ENCODE measurements at regions not wholly inside any gene's neighbourhood (a gene's known extent, or its start where the extent isn't known, plus 50 kb on each side); places are given as distances from the start of the nearest gene placed in this dataset.
"Not testable (repeated sequence)": the region's sequence is repeated elsewhere in the genome, so short reads cannot be mapped to it uniquely, and the experiment has no call there.

DNA sequence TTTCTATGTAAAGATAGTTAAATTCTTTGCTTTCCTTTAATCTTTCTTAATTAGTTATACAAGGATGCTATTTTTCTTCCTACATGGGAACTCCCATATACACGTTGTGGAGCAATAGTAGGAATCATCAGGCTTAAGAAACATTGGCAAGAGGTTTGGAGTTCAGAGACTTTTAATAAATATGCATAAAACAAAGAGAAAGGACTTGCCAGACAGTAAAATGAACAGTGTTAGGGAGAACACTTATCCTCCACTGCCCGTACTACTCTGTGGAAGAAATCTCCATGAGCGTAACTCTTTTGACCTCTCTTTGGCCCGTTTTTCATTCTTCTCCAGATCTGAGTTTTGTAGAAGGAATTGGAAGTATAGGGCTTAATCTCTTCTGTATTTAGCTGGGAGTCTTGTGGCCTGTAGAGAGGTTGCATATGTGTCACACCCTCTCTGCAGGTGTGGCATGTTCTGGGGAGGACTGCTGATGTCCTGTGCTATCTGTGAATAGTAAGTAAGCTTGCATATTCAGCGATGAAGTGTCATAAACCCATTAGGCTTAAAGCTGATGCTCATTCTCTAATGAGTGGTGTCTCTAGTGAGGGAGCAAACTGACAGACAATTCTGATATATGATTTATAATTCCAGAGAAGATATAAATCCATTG lies 455.4 kb upstream of the FAR2 start:
- DNase-seq, result no peak

DNA sequence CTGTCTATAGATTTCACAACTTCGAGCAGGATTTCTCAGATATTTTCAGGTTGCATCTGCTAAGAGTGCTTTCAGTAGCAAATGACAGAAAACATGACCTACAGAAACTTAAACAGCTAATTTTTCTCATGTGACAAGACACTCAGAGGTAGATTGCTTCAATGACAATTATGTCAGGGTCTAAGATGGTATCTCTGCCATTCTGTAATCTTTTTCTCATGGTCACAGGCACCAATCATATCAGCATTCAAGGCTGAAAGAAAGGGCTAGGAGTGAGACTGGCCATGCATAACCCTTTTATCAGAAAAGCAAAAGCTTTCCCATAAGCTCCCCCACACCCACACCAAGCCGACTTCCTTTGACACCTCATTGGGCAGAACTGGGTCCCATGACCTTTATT lies 450.5 kb upstream of the FAR2 start:
- no peak for DNase-seq

DNA sequence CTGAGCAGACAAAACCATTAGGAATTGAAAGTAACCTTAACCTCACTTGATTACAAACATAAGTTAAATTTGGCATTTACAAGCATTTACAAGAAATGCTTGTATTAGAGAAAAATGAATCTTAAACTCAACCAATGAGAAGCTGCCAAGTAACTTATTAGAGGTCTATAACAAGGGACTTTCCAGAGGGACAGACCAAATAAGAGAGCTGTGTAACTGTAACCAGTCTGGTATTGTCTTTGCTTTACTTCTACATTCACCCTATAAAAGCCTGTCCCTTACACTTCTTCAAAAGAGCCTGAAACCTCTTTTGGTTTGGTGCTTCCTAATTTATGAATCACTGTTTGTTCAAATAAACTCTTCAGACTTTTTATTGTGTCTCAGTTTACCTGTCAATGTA lies 450.0 kb upstream of the FAR2 start:
- DNase-seq, result no peak

DNA sequence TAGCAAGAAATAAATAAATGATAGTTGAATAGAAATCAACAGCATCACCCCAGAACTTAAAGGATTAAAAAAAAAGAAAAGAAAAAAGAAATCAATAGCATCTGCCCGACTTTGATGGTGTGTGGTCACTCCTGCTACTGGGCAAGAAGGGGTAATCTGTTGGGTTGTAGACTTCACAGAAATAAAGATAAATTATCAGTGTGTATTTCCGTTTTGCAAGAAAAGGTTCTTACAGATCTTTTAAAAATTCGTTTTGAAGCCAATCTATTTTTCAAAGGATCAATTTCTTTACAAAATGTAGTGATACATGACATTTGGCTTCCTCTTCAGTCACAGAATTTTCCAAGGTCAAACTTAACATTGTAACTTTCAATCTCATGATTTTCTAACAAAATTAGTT lies 448.9 kb upstream of the FAR2 start:
- no peak for DNase-seq

DNA sequence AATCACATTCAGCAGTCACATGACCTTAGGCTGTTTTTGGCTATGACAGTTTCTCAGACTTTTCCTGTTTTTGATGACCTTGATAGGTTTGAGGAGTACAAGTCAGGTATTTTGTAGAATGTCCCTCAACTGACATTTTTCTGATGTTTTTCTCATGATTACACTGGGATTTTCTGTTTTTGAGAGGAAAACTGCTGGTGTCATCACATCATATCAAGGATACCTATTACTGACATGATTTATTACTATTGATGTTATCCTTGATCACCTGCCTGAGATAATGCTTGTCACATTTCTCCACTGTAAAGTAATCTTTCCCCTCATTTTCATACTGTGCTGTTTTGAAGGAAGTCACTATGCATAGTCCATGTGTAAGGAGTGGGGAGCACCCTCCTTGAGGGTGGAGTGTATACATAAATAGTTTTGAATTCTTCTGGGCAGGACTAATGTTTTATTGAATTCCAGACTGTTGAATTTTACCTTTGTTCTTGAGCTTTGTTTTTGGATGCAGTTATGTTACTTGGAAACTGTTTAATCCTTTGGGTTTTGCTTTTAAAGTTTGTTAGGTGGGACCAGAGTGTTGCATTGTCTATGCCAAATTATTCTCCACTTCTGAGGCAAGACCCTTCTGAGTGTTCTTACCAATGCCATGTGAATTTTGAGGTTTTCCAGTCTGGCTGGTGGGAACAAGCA lies 444.5 kb upstream of the FAR2 start:
- no peak for DNase-seq

DNA sequence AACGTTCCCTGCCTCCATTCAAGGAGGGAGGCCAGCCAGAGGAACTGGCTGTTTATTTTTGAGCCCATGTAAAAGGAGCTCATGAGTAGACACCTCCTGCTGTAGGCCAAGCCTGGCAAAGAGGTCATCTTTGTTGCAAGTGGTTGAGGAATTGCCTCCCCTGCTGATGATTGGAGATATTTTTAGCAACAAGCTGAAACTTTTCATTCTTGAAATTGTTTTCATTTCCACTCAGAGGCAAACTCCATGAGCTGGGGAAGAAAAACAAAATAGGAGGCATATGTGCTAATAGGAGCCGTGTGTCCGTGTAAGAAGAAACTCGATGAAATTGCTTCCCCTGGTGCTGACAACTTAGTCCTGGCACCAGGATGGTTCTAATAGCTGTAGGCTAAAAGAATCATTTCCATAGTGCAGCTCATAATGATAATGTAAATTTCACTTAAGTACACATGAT lies 440.1 kb upstream of the FAR2 start:
- no peak for DNase-seq

DNA sequence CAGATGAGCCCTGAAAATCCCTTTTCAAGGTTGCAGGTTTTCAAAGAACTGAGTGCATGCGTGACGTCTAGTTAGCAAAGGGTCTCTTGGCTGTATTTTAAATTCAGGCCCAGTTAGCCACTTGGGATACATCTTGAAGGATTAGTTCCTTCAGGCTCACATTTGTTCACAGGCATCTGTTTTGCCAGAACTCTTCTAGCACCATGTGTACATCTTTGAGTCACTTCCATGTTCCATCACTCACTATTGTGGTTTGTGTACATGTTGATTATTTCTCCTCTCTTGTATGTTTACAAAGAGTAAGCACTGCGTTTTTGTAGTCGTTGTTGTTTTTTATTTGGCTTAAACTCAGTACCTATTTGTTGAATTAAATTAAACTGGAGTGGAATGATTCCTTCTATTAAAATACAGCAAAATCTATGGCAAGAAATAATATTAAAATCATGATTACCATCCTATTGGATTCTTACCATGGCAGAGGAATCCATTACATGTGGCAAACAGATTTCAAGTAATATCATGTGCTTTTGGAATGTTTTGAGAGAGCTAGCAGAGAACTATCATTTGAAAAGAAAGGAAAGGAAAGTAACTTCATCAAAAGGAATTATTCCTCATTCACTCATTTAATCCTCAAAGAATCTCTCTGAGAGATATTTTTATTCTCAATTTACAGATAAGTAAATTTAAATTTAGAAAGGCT lies 438.9 kb upstream of the FAR2 start:
- no peak for DNase-seq

DNA sequence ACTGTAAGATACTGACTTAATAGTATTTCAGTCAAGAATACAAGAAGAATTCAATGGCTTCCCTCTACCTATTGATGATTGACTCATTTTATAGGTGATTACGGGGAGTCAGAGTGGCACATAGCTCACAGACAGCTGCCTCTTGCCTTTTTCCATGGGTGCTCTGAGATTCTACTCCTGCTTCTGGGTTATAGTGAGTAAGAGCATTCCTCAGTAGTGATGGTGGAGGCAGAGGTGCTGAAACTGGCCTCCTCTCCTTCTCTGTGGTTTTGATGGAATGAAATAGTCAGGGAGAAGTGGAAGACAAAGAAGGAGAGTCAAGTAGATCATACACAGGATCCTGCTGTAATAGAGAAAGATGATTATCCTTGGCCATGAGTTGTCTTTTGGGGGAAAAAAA lies 438.2 kb upstream of the FAR2 start:
- no peak for DNase-seq

DNA sequence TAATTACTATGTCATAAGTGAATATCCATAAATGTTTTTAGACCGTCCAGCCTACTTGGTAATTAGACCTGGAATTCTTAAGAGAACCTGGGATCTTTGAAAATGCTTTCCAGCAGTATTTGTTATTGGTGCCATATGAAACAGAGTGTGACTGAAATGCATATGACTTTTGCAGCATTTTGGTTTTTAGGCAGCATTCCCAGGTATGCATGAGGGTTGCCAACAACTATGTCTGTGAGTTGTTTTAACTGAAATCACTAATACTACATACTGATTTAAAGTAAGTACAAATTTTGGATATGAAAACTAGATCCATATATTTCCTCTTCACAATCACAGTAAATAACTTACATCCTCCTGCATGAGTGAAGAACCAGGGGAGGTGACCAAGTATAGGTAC lies 437.7 kb upstream of the FAR2 start:
- no peak for DNase-seq

DNA sequence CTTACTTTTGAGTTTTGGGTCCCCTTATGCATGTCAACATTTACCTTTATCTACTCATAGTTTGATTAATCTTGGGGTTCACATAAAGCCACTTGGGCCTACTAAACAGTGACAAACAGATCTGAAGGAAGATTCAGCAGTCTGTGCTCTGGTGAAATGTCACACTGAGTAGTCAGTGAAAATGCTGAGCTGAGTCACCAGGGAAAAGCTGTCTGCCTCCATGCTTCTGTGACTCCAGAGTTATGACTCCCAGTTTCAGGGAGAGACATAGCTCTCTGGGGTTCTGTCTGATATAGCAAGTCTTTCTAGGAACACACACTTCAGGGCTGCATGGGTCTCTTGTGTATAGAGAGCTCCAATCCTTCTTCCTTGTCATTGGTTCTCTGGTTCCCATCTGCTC lies 406.3 kb upstream of the FAR2 start:
- no peak for DNase-seq

DNA sequence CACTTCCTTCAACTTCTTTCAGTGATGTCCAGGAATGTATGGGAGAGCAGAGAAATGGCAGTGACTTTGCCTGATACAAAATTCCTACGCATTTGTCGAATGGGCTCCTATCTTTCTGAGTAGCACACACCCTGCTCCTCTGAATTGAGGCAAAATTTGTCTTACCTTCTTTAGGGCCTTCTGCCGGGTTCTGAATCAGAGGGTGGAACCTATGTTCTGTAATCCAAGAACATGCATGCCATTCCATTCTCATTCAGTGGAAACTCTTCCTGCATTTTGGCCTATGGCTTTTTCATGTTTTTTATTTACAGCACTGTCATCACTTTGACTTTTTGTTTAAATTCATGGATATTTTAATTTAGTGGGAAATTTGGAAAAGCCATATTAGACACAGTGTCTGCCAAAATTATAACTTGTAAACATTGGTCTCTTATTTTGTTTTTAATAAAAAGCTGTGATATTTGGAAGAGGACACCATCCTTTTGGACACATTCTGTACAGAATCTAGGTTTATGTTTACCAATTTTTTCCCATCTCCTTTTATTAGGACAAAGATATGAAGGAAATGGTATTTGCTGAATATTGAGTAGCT lies 402.2 kb upstream of the FAR2 start:
- DNase-seq, result no peak

DNA sequence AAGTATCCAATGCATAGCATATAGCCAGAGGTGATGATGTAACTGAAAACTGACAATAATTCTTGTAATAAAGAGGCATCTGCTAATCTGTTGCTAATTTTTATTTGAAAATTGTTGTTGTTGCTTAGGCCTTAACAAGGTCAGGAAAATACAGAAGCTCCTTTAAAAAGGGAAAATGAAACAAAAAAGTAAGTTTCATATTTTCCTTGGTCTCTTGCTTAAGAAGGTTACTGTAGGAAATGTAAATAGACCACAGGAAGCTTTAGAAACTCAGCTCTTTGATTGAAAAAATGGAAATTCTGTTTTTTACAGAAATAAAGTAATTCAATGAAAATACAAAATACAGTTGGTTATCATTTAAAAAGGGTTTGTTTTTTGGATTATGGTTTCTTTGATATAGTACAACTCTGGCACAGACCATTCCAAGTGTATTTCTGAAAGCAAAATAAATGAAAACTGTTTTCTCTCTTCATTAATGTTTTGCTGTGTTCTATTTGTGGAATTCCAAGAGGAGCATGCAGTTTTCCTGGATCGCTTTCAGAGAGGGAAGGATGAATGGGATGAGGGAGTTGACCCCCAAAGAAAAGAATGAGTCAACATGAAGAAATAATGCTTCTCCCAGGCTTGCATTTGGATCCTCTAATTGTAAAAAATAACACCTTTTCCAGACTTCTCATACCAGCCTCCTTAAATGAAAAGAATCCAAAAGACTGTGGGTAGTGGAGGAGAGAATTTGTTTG lies 398.0 kb upstream of the FAR2 start:
- DNase-seq, result no peak

DNA sequence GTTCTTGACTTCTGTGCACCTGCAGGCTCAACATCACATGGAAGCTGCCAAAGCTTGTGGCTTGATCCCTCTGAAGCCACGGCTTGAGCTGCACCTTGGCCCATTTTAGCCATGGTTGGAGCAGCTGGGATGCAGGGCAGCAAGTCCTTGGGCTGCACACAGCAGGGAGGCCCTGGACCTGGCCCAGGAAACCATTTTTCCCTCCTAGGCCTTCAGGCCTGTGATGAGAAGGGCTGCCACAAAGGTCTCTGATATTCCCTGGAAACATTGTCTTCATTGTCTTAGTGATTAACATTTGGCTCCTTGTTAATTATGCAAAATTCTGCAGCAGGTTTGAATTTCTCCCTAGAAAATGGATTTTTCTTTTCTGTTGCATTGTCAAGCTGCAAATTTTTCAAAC lies 394.1 kb upstream of the FAR2 start:
- no peak for DNase-seq

DNA sequence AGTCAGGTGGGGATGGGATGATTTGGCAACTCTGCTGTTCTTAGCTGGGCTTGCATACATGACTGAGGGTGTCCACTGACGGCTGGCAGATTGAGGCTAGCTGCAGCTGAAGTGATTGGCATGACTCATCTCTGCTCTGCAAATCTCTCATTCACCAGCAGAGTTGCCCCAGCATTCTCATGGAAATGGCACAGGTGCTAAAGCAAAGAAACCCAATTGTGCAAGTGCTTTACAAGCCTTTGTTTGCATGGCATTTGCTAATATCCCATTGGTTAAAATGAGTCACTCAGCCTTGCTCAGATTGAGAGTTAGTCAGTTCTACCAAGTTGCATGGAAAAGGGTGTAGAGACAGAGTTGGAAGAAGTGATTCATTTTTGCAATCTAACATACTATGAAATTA lies 389.7 kb upstream of the FAR2 start:
- DNase-seq, result no peak

DNA sequence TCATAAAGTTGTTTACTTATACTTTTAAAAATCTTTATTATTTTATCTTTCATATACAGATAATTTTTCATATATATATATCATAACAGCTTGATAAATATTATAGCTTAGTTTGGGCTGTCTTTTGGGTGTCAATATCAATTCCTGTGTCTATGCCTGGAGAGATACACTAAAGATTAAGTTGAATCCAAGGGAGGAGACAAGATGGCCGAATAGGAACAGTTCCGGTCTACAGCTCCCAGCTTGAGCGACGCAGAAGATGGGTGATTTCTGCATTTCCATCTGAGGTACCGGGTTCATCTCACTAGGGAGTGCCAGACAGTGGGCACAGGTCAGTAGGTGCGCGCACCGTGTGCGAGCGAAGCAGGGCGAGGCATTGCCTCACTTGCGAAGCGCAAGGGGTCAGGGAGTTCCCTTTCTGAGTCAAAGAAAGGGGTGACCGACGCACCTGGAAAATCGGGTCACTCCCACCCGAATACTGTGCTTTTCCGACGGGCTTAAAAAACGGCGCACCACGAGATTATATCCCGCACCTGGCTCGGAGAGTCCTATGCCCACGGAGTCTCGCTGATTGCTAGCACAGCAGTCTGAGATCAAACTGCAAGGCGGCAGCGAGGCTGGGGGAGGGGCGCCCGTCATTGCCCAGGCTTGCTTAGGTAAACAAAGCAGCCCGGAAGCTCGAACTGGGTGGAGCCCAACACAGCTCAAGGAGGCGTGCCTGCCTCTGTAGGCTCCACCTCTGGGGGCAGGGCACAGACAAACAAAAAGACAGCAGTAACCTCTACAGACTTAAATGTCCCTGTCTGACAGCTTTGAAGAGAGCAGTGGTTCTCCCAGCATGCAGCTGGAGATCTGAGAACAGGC lies 388.8 kb upstream of the FAR2 start:
- DNase-seq, result not testable (repeated sequence)

DNA sequence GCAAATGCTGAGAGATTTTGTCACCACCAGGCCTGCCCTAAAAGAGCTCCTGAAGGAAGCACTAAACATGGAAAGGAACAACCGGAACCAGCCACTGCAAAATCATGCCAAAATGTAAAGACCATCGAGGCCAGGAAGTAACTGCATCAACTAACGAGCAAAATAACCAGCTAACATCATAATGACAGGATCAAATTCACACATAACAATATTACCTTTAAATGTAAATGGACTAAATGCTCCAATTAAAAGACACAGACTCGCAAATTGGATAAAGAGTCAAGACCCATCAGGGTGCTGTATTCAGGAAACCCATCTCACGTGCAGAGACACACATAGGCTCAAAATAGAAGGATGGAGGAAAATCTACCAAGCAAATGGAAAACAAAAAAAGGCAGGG lies 387.2 kb upstream of the FAR2 start:
- DNase-seq, result not testable (repeated sequence)

DNA sequence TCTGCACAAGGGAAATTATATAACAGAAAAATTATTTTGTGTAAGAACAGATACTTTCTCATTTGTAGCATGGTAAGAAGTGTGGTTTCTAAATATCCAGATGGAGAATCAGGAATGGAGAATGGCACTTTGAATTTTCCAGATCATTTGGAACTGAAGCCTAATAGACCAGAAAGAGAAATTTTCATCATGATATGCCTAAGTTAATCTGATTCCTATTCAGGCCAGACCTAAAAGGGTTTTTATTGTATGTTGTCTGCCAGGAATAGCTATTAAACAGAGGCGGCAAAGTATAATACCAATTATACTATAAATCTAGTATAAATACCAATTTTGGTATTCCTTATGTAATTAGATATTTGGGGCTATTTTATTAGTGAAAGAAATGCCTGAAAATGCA lies 382.7 kb upstream of the FAR2 start:
- no peak for DNase-seq

DNA sequence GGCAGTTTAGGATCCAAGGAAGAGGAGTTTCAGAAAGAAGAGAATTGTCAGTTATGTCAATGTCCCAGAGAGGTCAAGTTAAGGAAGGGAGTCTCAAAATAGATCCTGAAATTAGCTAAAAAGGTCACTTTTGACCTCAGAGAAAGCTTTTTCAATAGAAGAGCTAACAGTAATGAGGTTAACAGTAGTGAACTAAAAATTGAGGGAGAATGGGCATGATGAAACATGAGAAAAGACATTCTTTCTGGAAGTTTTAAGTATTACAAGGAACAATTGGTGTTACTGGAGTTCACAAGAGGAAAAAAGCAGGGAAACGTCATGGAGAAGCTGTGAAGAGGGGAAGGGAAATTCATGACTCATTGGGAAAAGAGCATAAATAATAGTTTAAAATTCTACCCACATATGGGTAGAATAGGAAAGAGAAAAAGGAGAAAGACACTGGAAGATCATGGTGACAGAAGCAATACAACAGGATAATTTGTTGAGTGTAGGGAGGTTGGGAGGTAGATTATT lies 381.2 kb upstream of the FAR2 start:
- no peak for DNase-seq

DNA sequence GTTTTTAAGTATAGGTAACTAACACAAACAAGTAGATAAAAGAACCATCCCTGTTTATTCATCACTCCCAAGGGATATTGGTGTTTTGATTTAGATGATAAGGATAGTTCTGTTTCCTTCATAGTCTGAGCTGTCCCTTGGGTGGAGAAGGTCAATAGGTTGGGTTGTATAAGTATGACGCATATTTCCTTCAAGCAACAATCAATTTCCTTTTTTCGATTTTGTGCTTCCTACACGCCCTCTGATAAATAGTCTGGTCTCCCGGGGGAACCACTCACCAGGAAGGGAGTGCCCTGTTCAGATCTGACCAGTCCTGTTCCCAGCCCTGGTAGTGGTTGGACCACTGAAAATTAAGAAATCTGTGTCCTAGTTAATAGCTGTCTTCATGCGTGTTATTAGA lies 378.8 kb upstream of the FAR2 start:
- no peak for DNase-seq

DNA sequence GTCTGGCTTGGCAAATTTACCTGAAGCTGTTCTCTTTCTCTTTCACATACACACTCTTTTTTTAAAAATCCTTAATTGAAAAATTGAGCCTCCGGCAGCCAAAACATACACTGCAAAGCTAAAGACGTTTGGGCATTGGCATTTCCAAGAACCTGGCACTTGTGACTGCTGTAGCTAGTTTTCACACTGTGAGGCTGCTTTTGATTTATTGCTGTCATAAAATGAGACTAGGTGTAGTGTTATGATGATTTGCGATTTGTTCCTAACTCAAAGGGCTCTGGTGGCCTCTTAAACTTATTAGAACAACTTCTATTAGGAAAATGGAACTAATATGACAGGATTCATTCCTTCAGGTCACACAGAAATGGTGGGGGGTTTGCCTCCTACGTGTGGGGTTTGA lies 377.1 kb upstream of the FAR2 start:
- no peak for DNase-seq

DNA sequence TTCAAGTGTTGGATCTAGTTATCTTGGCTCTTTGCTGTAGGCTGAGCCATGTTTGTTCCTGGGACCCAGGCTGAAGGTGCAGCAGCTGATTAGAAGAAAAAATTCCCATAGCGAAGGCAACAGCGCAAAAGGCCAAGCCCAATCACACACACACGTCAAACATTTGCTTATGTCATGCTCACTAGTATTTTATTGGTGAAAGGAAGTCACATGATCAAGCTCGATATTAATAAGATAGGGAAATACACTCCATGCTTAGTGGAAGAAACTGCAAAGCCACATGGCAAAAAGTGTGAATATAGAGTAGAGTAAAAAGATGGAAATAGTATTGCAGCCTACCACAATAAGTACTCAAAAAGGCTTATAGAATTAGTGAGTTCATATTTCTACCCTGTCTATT lies 373.5 kb upstream of the FAR2 start:
- no peak for DNase-seq

DNA sequence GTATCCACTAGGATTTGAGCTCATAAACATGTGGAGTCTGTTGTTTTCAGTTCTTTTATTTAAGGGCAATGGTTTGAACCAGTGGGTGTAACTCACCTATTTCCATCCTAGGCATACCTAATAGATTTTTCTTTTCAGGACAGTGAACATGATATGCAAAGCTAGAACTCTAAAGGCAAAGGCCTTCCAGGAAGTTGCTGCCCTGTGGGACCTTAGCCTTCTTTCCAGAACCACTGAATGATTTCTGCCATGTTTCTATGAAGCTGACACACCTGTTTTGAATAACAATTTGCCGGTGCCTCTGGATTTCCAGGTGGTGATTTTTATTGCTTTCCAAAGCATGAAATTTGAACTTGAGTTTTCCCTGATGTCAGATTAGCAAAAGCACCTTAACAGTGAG lies 372.9 kb upstream of the FAR2 start:
- DNase-seq, result no peak

Measured in NCI-H1694 (cell line).